Prostate gland (tissue), 2 donors: ENCODE measurements at regions not wholly inside any gene's neighbourhood (a gene's known extent, or its start where the extent isn't known, plus 50 kb on each side); places are given as distances from the start of the nearest gene placed in this dataset.

Source experiments
- DNase-seq: peaks from one replicate; pipeline ENCODE4 v3.0.0-alpha.2; 2019; ENCODE audit warnings: low spot score
- H3K27ac ChIP-seq, 2 donors: fragments of 200-600 bp; sonication (generic); 2 replicates each; pipeline ENCODE4 v1.5.1; 2017 to 2019
- H3K27me3 ChIP-seq: fragments of 200-600 bp; sonication (generic); replicated peaks from 2 replicates; pipeline ENCODE4 v1.5.1; 2019; ENCODE audit not compliant: insufficient read depth
- H3K36me3 ChIP-seq, 2 donors: fragments of 200-600 bp; sonication (generic); 1 replicate in 1 of 2; 2 replicates in 1 of 2; pipeline versions ENCODE4 v1.5.1 to v1.8.1; 2017 to 2019
- H3K4me1 ChIP-seq: fragments of 200-600 bp; sonication (generic); replicated peaks from 2 replicates; pipeline ENCODE4 v1.5.1; 2019
- H3K4me3 ChIP-seq, 2 donors: fragments of 200-600 bp; sonication (generic); 2 replicates each; pipeline ENCODE4 v1.5.1; 2017 to 2019
- H3K9me3 ChIP-seq: fragments of 200-600 bp; sonication (generic); 2 replicates; pipeline ENCODE4 v1.5.1; 2017
- POLR2A ChIP-seq: fragments of 450-650 bp; IDR thresholded peaks from one replicate; pipeline ENCODE4 v1.6.1; 2016; ENCODE audit warnings: antibody characterized with exemption, mild to moderate bottlenecking
- POLR2AphosphoS5 ChIP-seq: sonication (generic); formaldehyde crosslinking; IDR thresholded peaks from one replicate; pipeline ENCODE4 v1.6.1; 2017; ENCODE audit warnings: antibody characterized with exemption
- WGBS: methylation state at CpG from one replicate; pipeline ENCODE4 v1.1.5; 2018; 5-methylcytosine and 5-hydroxymethylcytosine counted together
- intact Hi-C: fragments of 100-400 bp; cut with DNase I; formaldehyde crosslinking; loops from one replicate; pipeline ENCODE4 v1.14.2; 2022
- TF ChIP-seq, protein P1 (sequence below), 4 experiments: fragments of 200-600 bp in 2 of 4; fragments of 450-650 bp in 2 of 4; sonication (generic) in 2 of 4; IDR thresholded peaks; 1 replicate in 3 of 4; 2 replicates in 1 of 4; pipeline ENCODE4 v1.5.1; 2016 to 2019; ENCODE audit warnings: antibody characterized with exemption in 4 of 4, mild to moderate bottlenecking in 2 of 4, moderate library complexity in 2 of 4

DNA sequence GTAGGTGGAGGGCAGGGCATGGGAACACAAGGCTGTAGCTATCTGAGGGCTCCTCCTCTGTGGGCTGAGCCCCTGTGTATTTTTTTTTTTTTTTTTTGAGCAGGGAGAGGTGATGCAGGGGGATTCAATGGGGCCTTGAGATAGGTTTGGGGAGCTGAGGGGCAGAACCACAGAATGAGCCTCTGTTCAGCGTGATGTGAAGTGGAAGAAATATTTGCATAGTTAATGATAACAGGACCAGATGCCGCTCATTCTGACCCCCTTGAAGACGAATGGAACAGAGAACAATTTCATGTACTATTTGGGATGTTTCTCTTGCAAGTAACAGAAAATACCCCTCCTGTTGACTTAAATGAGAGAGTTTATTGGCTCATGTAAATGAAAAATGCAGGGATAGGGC lies 69.7 kb upstream of the EMX2 start:
- Histone ChIP-seq H3K4me3 (no peak overlapping the region), H3K4me1 (no peaks in the 10 kb centered on the region), H3K27ac (no peak overlapping the region), H3K9me3 (no peaks in the 10 kb centered on the region), H3K27me3 (no peaks in the 10 kb centered on the region), H3K36me3 (no peaks in the 10 kb centered on the region)
- no peak for DNase-seq
- no peak for TF ChIP-seq POLR2AphosphoS5
- TF ChIP-seq POLR2A: no peak
- TF ChIP-seq, protein P1, sequence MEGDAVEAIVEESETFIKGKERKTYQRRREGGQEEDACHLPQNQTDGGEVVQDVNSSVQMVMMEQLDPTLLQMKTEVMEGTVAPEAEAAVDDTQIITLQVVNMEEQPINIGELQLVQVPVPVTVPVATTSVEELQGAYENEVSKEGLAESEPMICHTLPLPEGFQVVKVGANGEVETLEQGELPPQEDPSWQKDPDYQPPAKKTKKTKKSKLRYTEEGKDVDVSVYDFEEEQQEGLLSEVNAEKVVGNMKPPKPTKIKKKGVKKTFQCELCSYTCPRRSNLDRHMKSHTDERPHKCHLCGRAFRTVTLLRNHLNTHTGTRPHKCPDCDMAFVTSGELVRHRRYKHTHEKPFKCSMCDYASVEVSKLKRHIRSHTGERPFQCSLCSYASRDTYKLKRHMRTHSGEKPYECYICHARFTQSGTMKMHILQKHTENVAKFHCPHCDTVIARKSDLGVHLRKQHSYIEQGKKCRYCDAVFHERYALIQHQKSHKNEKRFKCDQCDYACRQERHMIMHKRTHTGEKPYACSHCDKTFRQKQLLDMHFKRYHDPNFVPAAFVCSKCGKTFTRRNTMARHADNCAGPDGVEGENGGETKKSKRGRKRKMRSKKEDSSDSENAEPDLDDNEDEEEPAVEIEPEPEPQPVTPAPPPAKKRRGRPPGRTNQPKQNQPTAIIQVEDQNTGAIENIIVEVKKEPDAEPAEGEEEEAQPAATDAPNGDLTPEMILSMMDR (IDR thresholded peaks at IDR 0.05): no peak
- intact Hi-C loops: no loop called here
- 71% methylated on average over 3 of the region's 3 CpGs for WGBS

DNA sequence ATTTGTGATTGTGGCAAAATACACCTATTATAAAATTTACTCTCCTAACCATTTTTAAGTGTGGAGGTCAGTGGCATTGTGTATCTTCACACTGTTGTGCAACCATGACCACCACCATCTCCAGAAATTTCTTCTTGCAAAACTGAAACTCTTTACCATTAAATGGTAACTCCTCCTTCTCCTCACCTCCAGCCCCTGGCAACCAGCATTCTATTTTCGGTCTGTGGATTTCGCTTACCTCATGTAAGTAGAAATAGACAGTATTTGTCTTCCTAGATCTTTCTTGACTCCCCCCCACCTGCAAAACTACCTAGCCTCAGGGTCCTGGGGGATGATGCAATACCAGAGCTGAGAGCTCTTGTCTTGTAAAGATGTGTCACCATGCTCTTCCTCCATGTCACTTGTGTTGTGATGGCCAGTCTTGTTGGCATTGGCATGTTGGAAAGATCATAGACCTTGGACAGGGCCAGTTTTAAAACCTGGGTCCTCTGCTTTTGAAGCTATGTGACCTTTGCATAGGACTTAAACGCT lies 71.1 kb upstream of the EMX2 start:
- 92% methylated on average over 3 of the region's 3 CpGs for WGBS
- H3K9me3 ChIP-seq: no peaks in the 10 kb centered on the region
- H3K27ac ChIP-seq: no peak overlapping the region
- no peaks in the 10 kb centered on the region for H3K27me3 ChIP-seq
- H3K4me1 ChIP-seq: no peaks in the 10 kb centered on the region
- no peaks in the 10 kb centered on the region for H3K36me3 ChIP-seq
- intact Hi-C loops: no loop called here
- H3K4me3 ChIP-seq: no peak overlapping the region
- no peak for DNase-seq
- TF ChIP-seq POLR2AphosphoS5 (no peak), POLR2A (no peak)
- TF ChIP-seq, protein P1 (IDR thresholded peaks at IDR 0.05): no peak

DNA sequence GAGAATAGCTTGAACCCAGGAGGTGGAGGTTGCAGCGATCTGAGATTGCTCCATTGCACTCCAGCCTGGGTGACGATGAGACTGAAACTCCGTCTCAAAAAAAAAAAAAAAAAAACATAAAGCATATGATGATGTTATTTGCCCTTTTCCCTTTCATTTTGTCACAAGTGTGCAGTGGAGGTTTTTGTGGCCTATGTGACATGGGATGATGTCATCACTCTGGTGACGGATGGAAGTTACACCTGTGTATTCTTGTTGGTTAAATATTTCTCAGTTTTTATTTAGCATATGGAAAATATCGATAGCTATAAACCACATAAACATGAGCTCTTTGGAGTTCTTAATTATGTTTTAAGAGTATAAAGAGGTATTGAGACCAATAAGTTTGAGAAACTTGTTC lies 71.8 kb upstream of the EMX2 start:
- H3K9me3 ChIP-seq: no peaks in the 10 kb centered on the region
- 72% methylated on average over 5 of the region's 5 CpGs for WGBS
- no peak overlapping the region for H3K4me3 ChIP-seq
- intact Hi-C loops: no loop called here
- no peak for TF ChIP-seq POLR2AphosphoS5
- TF ChIP-seq, protein P1 (IDR thresholded peaks at IDR 0.05): no peak
- TF ChIP-seq POLR2A: no peak
- no peaks in the 10 kb centered on the region for H3K4me1 ChIP-seq
- no peaks in the 10 kb centered on the region for H3K27me3 ChIP-seq
- H3K36me3 ChIP-seq: no peaks in the 10 kb centered on the region
- DNase-seq: no peak
- no peak overlapping the region for H3K27ac ChIP-seq

DNA sequence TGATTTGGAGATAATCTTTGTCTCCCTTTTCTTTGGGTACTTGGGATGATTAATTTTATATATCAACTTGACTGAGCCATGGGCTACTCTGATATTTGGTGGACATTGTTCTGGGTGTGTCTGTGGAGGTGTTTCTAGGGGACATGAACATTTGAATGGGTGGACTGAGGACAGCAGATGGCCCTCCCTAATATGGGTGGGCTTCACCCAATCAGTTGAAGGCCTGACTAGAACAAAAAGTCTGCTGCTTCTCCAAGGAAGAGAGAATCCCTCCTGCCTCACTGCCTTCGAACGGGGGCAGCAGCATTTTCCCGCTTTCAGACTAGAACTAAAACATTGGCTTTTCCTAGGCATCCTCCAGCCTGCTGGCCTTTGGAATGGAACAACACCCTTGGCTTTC lies 73.9 kb upstream of the EMX2 start:
- 91% methylated on average over 3 of the region's 3 CpGs for WGBS
- Histone ChIP-seq H3K27me3 (no peaks in the 10 kb centered on the region), H3K4me1 (no peaks in the 10 kb centered on the region), H3K36me3 (no peaks in the 10 kb centered on the region), H3K27ac (no peak overlapping the region), H3K4me3 (no peak overlapping the region), H3K9me3 (no peaks in the 10 kb centered on the region)
- TF ChIP-seq POLR2AphosphoS5 (no peak), POLR2A (no peak)
- TF ChIP-seq, protein P1 (IDR thresholded peaks at IDR 0.05): no peak
- DNase-seq: no peak
- intact Hi-C loops: loop anchor here (10.0 kb wide), 3 partner anchors 336 to 1816 kb away; partner anchors contain the start of gene RAB11FIP2

DNA sequence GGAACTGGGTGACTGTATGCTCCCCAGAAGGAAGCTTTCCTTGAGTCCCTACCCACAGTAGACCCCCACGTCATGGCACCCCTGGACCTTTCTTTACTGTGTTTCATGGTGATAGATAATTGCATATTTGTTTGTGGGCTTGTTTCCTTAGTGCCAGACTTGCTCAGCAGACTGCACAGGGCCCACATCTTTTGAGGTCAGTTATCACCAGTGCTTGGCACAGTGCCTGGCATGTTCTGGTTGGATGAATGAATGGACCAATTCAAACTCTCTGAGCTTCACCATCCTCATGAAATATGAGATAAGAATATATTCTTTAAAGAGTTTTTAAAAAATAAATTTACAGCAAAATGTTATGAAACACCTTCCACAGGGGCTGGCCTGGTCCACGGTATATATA lies 78.4 kb upstream of the EMX2 start:
- Histone ChIP-seq H3K27me3 (no peaks in the 10 kb centered on the region), H3K9me3 (no peaks in the 10 kb centered on the region), H3K4me1 (no peaks in the 10 kb centered on the region), H3K36me3 (no peaks in the 10 kb centered on the region), H3K4me3 (no peak overlapping the region), H3K27ac (no peak overlapping the region)
- intact Hi-C loops: loop anchor here (10.0 kb wide), 3 partner anchors 341 to 1821 kb away; partner anchors contain the start of gene RAB11FIP2
- DNase-seq: no peak
- WGBS: 40% methylated on average over 2 of the region's 2 CpGs
- TF ChIP-seq, protein P1 (IDR thresholded peaks at IDR 0.05): no peak
- TF ChIP-seq POLR2AphosphoS5 (no peak), POLR2A (no peak)
